Renal pelvis (tissue), 1 donor: ENCODE measurements at regions not wholly inside any gene's neighbourhood (a gene's known extent, or its start where the extent isn't known, plus 50 kb on each side); places are given as distances from the start of the nearest gene placed in this dataset.

Experiments
- DNase-seq: peaks from one replicate; pipeline ENCODE4 v3.0.0-alpha.2; 2013

- no peak for DNase-seq
These were observed 419.0 kb upstream of the MGAT4C start for GRCh38 chr12:86675197-86675596.

GRCh38 chr12:86670986-86671385 lies 414.8 kb upstream of the MGAT4C start:
- no peak for DNase-seq

DNA sequence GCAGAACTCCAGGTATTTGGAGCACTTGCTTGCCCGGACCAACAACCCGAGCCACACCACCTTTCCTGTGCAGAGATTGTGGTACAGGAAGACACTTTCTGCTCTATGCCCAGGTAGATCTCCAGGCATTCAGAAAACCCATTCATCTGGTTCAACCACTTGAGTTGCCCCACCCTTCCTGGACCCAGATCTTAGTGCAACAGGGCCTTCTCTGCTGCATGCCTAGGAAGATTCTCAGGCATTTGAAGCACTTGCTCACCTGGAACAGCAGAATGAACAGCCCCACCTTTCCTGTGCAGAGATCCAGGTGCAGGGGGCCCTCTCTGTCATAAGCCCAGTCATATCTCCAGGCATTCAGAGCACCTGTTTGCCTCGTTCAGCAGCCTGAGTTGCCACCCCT lies 412.8 kb upstream of the MGAT4C start:
- no peak for DNase-seq

DNA sequence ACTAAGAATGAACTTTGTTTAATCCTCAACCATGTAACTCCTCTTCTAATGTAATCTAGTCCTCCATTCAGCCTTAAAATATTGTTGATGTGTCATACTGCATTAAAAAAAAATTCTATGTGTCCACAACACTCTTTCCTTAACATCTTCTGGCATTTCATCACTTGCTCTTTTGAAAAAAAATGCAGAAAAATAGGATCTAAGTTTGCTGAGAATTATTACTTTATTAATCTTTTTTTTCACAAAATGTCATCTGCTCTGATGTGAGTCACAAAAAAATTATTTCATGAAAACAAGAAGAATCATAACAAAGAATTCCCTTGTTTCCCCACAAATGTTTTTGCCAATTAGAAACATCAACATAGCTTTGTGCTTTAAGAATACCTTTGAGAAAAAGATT lies 410.1 kb upstream of the MGAT4C start:
- no peak for DNase-seq

DNA sequence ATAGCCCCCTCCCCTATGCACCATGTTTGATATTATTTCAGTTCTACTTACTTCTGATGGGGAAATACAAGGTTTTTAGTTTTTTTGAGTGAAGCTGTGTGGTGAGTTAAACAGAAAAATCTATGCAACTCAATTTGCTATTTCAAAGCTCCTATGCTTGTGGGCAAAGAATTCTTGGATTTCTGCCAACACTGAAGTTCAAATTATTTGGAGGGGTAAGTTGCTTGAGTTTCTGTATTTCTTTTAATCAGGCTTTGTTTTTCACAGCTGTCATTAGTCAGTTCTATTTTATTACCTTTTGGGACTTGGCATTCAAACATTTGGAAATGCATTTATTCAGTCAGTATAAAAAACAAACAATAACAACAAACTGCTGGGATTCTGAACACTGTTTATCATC lies 407.5 kb upstream of the MGAT4C start:
- DNase-seq = no peak

- DNase-seq = no peak
These were observed 407.0 kb upstream of the MGAT4C start for GRCh38 chr12:86663173-86663572.

DNA sequence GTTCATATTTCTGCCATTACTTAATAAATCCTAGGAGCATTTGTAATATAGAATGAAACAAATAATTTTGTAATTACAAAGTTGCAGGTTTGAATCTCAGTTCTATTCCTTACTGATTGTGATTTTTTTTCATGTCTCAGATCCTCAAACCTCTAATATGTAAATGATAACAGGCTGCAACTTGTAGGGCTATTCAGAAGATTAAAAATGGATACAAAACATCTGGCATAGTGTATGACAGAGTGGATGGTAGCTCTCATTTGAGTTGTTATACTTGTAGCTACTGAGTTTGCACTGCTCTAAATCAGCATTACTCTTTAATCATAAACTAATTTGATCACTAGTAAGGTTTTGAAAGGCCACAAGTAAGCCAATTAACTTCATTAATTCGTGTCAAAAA lies 406.3 kb upstream of the MGAT4C start:
- DNase-seq = no peak

DNA sequence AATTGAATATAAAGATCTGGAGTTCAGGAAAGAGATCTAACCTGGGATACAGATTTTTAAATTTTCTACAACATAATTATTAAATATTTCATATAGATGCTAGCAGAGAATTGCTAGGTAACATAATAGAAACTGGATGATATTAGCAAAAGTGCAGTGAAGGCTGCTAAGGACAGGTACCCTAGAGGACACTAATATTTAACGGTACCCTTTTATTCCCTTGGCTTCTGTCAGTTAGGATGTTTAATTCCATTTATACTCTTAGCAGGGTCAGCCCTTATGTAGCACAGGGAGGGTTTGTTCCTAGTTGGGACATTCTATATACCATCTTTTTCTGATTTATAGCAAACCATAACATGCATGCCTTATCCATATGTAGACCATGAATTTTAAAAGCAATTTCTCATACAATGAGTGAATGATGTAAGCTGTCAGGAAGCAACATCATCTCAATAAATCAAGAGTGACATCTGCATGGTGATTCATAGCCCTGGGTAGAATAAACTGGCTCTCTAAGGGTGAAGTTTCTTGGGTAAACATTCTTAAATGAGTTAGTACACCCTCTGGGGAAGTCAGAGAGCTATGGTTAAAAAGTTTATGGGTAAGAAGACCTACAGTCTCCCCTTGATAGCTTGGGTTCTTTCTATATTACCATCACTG lies 404.4 kb upstream of the MGAT4C start:
- DNase-seq = no peak

- DNase-seq = no peak
These were observed 403.8 kb upstream of the MGAT4C start for GRCh38 chr12:86659985-86660384.

GRCh38 chr12:86658303-86658702 lies 402.1 kb upstream of the MGAT4C start:
- no peak for DNase-seq

DNA sequence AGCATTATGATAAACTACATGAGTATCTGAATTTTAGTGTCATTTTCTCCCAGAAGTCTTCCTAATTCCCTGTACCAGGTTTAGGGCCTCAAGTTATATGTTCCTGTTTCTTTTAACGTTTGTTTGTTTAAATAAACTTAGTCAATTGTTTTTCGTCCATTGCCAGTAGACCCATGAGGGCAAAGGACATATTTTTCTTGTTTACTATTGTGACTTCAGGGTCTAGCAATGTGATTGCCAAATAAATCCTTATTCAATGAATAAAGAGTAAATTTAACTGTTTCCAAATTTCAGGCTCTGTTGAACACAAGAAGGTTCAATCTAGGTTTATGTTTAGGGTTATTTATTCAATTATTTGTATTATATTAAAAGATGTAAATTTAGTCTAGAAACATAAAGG lies 391.6 kb upstream of the MGAT4C start:
- DNase-seq = no peak

GRCh38 chr12:86634456-86635410 lies 378.5 kb upstream of the MGAT4C start:
- DNase-seq = no peak

GRCh38 chr12:86627001-86627400 lies 370.8 kb upstream of the MGAT4C start:
- DNase-seq = no peak

GRCh38 chr12:86623267-86623666 lies 367.1 kb upstream of the MGAT4C start:
- no peak for DNase-seq

GRCh38 chr12:86621957-86622356 lies 365.8 kb upstream of the MGAT4C start:
- no peak for DNase-seq

DNA sequence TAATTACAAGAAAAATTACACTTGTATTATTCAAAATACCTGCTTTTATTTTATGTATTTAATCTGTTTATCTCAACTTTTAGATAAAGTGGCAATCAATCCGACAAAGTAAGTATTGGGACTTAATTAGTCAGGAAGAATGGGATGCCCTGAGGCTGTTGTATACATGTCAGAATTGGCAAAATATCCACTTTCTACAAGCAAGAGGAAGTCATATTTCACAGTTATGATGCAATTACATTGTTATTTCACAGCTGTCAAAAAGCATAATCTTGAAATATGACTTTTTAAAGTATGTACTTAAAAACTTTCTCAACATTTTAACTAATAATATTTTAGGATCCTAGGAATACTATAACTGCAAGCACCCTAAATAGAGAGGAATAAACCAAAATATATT lies 357.1 kb upstream of the MGAT4C start:
- DNase-seq = no peak

DNA sequence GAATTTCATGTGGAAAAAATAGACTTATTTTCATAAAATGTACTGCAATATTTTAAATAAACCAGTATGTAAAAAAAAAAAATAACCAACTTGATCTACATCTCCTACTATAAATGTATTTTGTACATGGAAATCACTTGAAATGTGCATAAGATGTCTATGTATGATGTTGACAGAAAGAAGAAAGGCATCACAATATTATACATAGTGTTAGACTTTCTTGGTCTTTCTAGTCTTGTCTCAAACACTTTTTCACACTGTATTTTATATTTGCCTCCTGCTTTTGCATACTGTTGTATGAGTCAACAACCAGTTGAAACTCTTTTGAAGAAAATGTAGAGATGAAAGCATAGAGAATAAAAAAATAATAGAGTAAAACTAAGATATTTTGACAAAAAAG lies 352.4 kb upstream of the MGAT4C start:
- DNase-seq = no peak

DNA sequence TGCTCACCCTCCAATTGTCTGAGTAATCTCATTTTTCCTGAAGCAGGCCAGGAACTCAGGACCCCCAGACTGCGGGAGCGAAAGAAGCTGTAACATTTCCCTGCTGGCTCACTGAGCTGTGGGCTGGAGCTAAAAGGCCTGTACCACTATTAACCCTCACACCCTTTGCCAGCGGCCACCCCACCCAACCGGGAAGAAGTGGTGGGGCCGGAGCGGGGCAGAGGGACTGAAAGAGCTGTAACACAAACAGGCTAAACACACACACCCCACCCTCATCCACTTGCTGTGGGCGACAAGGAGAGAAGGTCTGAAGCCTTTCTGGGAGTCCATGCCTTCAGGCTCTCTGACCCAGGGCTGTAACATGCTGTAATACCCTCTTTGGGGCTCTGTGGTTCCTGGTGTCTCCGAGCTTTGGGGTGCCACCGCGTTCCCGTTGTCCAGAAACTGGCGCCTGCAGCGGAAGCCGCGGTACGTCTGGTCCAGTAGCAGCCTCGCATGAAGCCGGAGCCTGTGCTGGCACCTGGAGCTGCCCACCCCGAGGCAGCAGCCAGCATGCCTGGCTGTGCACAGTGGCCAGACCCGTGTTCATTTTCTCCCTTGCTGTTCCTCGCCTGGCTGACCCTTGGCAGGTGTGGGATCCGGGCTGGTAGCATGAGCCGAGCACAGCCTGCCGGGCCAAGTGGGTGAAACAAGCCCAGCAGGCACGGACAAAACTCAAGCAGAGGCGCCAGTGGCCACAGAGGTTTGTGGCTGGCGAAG lies 345.5 kb upstream of the MGAT4C start:
- DNase-seq = no peak

DNA sequence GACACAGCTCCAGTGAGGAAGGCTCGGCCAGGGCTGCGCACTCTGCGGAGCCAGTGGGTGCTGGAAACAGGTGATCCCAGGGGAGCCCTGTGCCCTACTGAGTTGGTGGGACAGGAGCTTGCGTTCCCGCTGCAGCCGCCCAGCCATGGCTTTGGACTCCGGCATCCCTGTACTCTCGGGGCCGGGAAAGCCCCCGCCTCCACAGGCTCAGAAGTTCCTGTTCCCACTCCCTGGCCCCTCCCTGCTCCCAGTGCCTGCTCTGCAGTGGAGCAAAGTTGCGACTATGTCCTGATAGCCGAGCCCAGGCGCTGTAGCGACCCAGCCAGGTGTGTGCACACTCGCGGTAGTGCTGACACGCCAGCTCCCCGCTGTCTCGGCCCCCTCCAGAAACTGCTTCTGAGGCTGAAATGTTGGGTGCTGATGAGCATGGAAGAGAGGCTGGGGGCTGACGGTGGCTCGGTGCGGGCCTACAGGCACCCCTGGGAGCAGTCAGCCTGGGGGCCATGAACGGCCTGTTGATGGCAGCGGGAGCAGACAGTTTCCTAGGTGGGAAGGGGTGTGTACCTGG lies 344.6 kb upstream of the MGAT4C start:
- DNase-seq = no peak

GRCh38 chr12:86597431-86597830 lies 341.2 kb upstream of the MGAT4C start:
- DNase-seq = no peak

DNA sequence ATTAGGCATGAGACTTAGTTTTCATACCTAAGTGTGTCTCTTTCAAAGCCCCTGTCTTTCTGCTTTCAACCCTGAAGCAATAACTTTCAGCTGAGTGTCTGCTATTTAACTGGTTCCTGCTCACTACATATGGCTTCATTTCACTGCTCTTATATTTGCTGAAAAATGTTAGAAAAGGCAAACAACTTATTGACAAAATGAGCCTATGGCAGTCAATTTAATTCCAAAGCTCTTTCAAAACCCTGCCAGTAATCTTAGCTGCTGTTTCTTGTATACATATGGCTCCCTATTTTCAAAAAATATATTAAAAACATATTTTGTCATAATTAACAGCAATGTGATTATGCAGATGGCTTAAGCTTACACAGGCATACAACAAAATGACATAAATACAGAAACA lies 334.1 kb upstream of the MGAT4C start:
- DNase-seq = no peak

DNA sequence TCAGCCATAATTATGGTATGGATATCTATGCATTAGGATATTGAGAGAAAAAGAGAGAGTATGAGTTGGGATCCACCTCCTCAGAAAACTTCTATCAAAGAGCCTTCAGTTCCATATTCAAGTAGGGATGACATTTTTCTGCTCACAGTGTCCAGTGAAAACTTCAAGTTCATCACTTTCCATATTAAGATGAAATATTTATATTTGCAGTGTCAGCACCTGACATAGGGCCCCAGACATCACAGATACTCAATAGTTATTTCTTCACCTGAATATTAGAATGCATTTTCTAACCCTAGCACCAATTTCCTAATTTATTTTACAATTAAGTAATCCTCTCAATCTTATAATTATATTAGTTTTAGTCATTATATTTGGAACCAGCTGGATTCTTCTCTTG lies 318.0 kb upstream of the MGAT4C start:
- DNase-seq = no peak
